ENCODE measurements at regions not wholly inside any gene's neighbourhood (a gene's known extent, or its start where the extent isn't known, plus 50 kb on each side); places are given as distances from the start of the nearest gene placed in this dataset.

GRCh38 chr9:16337322-16338029, 533.0 kb downstream of the BNC2 start:
- ATAC-seq (peak in 1 of 4 donors; percentile 71), DNase-seq (peak in 1 of 3 donors; percentile 33)
- TF ChIP-seq POLR2A (IDR thresholded peaks at IDR 0.05): no peak
- no peak for TF ChIP-seq CTCF (IDR thresholded peaks at IDR 0.05)
- intact Hi-C loops (cut with DNase I): no loop called here
- Histone ChIP-seq H3K4me3 (no peak overlapping the region), H3K9me3 (no peaks in the 10 kb centered on the region), H3K27me3 (no peaks in the 10 kb centered on the region), H3K36me3 (no peaks in the 10 kb centered on the region), H3K27ac (peak overlapping the region in 1 of 3 donors; percentile 8), H3K4me1 (peaks cover 0 to 5% (median 0%) of the 10 kb centered on the region in 4 donors)
- WGBS (ENCODE audit: insufficient coverage, low coverage, low lambda C conversion rate, missing lambda C conversion rate): 86% methylated on average over 5 of the region's 5 CpGs

GRCh38 chr9:16341177-16341576, 529.3 kb downstream of the BNC2 start:
- peaks cover 0 to 12% (median 0%) of the 10 kb centered on the region in 4 donors for H3K4me1 ChIP-seq
- H3K36me3 ChIP-seq: no peaks in the 10 kb centered on the region
- no peaks in the 10 kb centered on the region for H3K9me3 ChIP-seq
- H3K27me3 ChIP-seq: no peaks in the 10 kb centered on the region
- H3K4me3 ChIP-seq: no peak overlapping the region
- DNase-seq (no peak), ATAC-seq (no peak)
- no peak overlapping the region for H3K27ac ChIP-seq
- TF ChIP-seq CTCF (IDR thresholded peaks at IDR 0.05) (no peak), POLR2A (IDR thresholded peaks at IDR 0.05) (no peak)
- intact Hi-C loops (cut with DNase I): no loop called here
- WGBS (ENCODE audit: insufficient coverage, low coverage, low lambda C conversion rate, missing lambda C conversion rate): 80% methylated on average over 2 of the region's 2 CpGs

GRCh38 chr9:16342246-16343020, 528.0 kb downstream of the BNC2 start:
- WGBS (ENCODE audit: insufficient coverage, low coverage, low lambda C conversion rate, missing lambda C conversion rate): 83% methylated on average over 7 of the region's 7 CpGs
- Histone ChIP-seq H3K4me3 (no peak overlapping the region), H3K27ac (no peak overlapping the region), H3K9me3 (no peaks in the 10 kb centered on the region), H3K4me1 (peaks cover 0 to 9% (median 0%) of the 10 kb centered on the region in 4 donors), H3K27me3 (no peaks in the 10 kb centered on the region), H3K36me3 (no peaks in the 10 kb centered on the region)
- ATAC-seq (no peak), DNase-seq (no peak)
- intact Hi-C loops (cut with DNase I): no loop called here
- TF ChIP-seq POLR2A (IDR thresholded peaks at IDR 0.05): no peak
- no peak for TF ChIP-seq CTCF (IDR thresholded peaks at IDR 0.05)

GRCh38 chr9:16343249-16344237, 526.9 kb downstream of the BNC2 start:
- H3K27me3 ChIP-seq: no peaks in the 10 kb centered on the region
- ATAC-seq (peak in 2 of 4 donors; percentile 61 to 84), DNase-seq (no peak)
- TF ChIP-seq CTCF (IDR thresholded peaks at IDR 0.05): no peak
- no peak overlapping the region for H3K4me3 ChIP-seq
- H3K36me3 ChIP-seq: no peaks in the 10 kb centered on the region
- H3K27ac ChIP-seq: no peak overlapping the region
- peaks cover 0 to 9% (median 0%) of the 10 kb centered on the region in 4 donors for H3K4me1 ChIP-seq
- no peaks in the 10 kb centered on the region for H3K9me3 ChIP-seq
- intact Hi-C loops (cut with DNase I): no loop called here
- 66% methylated on average over 10 of the region's 12 CpGs for WGBS (ENCODE audit: insufficient coverage, low coverage, low lambda C conversion rate, missing lambda C conversion rate)

All from right lobe of liver (tissue), 6 donors.